A673 (cell line): ENCODE measurements at regions not wholly inside any gene's neighbourhood (a gene's known extent, or its start where the extent isn't known, plus 50 kb on each side); places are given as distances from the start of the nearest gene placed in this dataset.
"Not testable (repeated sequence)": the region's sequence is repeated elsewhere in the genome, so short reads cannot be mapped to it uniquely, and the experiment has no call there.

Source experiments
- EZH2 ChIP-seq: fragments of 200-600 bp; sonication (generic); IDR thresholded peaks from 2 replicates; pipeline ENCODE4 v1.6.1; 2017; ENCODE audit warnings: borderline replicate concordance, low read depth, mild to moderate bottlenecking, mixed read lengths, antibody characterized with exemption, low read length; ENCODE audit not compliant: poor library complexity, severe bottlenecking
- TF ChIP-seq, protein P1 (sequence below): fragments of 300-800, 200-600 bp; sonication (generic); conservative IDR thresholded peaks from 2 replicates; pipeline ENCODE4 v1.5.1; 2017; ENCODE audit warnings: low read depth, mild to moderate bottlenecking, antibody characterized with exemption, low read length, moderate library complexity, mixed read lengths

DNA sequence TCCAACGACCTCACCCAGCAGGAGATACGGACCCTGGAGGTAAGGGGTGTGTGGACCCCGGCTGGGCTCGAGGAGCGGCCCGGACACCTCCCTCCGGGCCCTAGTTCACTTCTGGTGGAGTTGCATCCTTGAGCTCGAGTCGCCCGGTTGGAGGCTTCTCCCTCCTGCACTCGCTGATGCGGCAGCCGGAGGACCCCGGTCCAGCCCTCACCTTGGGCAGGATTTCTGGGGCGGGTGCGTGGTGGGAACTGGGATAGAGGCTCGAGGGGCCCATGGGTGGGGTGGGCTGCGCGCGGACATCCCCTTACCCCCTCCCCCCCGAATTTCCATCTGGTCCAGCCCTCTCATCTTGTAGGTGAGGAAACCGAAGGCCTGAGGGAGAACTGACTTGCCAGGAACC is 311.8 kb downstream of the TP53TG3F start:
- TF ChIP-seq, protein P1, sequence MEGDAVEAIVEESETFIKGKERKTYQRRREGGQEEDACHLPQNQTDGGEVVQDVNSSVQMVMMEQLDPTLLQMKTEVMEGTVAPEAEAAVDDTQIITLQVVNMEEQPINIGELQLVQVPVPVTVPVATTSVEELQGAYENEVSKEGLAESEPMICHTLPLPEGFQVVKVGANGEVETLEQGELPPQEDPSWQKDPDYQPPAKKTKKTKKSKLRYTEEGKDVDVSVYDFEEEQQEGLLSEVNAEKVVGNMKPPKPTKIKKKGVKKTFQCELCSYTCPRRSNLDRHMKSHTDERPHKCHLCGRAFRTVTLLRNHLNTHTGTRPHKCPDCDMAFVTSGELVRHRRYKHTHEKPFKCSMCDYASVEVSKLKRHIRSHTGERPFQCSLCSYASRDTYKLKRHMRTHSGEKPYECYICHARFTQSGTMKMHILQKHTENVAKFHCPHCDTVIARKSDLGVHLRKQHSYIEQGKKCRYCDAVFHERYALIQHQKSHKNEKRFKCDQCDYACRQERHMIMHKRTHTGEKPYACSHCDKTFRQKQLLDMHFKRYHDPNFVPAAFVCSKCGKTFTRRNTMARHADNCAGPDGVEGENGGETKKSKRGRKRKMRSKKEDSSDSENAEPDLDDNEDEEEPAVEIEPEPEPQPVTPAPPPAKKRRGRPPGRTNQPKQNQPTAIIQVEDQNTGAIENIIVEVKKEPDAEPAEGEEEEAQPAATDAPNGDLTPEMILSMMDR, result not testable (repeated sequence)
- not testable (repeated sequence) for TF ChIP-seq EZH2
